ENCODE measurements at regions not wholly inside any gene's neighbourhood (a gene's known extent, or its start where the extent isn't known, plus 50 kb on each side); places are given as distances from the start of the nearest gene placed in this dataset.

DNA sequence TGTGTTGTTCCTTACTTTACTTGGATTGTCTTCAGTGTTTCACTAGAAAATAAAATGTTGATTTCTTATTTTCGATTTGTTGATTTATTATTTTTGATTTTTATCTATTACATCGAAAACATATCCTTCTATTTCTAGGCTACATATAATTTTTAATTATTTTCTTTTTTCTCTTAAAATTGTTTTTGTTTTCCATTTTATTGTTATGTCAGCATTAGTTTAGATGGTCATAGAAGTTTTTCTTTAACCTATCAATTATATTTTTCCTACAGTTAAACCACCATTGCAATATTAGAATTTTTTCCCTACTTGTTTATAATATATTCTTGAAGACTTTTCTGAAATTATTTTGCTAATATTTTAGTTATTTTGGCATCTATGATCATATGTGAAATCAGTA lies 1685.1 kb downstream of the RPA4 start:
- TF ChIP-seq CTCF (IDR thresholded peaks at IDR 0.05) (no peak), POLR2AphosphoS5 (IDR thresholded peaks at IDR 0.05; ENCODE audit: low read depth, low read length) (no peak), SIN3A (IDR thresholded peaks at IDR 0.05; ENCODE audit: borderline replicate concordance, insufficient read depth, low read depth, low read length) (no peak), TCF7L2 (IDR thresholded peaks at IDR 0.05; ENCODE audit: low read depth, low read length) (no peak)
- TF ChIP-seq, protein P1, sequence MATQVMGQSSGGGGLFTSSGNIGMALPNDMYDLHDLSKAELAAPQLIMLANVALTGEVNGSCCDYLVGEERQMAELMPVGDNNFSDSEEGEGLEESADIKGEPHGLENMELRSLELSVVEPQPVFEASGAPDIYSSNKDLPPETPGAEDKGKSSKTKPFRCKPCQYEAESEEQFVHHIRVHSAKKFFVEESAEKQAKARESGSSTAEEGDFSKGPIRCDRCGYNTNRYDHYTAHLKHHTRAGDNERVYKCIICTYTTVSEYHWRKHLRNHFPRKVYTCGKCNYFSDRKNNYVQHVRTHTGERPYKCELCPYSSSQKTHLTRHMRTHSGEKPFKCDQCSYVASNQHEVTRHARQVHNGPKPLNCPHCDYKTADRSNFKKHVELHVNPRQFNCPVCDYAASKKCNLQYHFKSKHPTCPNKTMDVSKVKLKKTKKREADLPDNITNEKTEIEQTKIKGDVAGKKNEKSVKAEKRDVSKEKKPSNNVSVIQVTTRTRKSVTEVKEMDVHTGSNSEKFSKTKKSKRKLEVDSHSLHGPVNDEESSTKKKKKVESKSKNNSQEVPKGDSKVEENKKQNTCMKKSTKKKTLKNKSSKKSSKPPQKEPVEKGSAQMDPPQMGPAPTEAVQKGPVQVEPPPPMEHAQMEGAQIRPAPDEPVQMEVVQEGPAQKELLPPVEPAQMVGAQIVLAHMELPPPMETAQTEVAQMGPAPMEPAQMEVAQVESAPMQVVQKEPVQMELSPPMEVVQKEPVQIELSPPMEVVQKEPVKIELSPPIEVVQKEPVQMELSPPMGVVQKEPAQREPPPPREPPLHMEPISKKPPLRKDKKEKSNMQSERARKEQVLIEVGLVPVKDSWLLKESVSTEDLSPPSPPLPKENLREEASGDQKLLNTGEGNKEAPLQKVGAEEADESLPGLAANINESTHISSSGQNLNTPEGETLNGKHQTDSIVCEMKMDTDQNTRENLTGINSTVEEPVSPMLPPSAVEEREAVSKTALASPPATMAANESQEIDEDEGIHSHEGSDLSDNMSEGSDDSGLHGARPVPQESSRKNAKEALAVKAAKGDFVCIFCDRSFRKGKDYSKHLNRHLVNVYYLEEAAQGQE (IDR thresholded peaks at IDR 0.05; ENCODE audit: insufficient read depth in 1 of 2, low read depth in 2 of 2, low read length in 1 of 2) = no peak
